K562 (cell line): ENCODE measurements at regions not wholly inside any gene's neighbourhood (a gene's known extent, or its start where the extent isn't known, plus 50 kb on each side); places are given as distances from the start of the nearest gene placed in this dataset.

Experiments
- FOXK2 ChIP-seq, 2 experiments: fragments of 450-650 bp; IDR thresholded peaks in 1 of 2; conservative IDR thresholded peaks in 1 of 2; 2 replicates each; pipeline ENCODE4 v1.6.1; 2016; ENCODE audit warnings: low read depth in 2 of 2, mild to moderate bottlenecking in 1 of 2
- MGA ChIP-seq: fragments of 450-650 bp; IDR thresholded peaks from 2 replicates; pipeline ENCODE4 v1.6.1; 2016; ENCODE audit warnings: mild to moderate bottlenecking, moderate library complexity

DNA sequence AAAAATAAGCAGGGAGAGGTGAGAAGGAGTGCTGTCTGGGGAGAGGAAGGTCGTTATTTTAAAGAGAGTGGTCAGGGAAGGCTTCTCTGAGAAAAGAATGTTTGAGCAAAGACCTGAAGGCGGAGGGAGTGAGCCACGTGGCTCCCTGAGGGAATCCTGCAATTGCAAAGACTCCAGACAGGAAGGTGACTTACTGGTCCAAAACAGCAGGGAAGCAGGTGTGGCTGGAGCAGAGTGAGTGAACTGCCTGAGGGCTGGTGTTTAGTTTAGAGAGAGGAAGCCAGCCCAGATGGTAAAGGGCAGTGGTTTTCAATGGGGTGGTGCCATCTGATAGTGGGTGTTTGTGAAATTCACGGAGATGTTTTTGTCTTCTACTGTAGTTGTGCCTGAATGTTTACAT, 58.8 kb upstream of the LTA4H start (continued):
- TF ChIP-seq MGA (peak; percentile 28; the same call in 1 of the 2 replicates), FOXK2 (conservative IDR thresholded peaks at IDR 0.05 in 1 of 2, IDR thresholded peaks at IDR 0.05 in 1 of 2; ENCODE audit: low read depth in 2 of 2) (no peak)
